GM21515 (cell line): ENCODE measurements at regions not wholly inside any gene's neighbourhood (a gene's known extent, or its start where the extent isn't known, plus 50 kb on each side); places are given as distances from the start of the nearest gene placed in this dataset.

Source experiments
- ATAC-seq: cut with Tn5 transposase; IDR thresholded peaks from one replicate; pipeline ENCODE4 v1.9.1; 2021; ENCODE audit not compliant: unreplicated experiment

DNA sequence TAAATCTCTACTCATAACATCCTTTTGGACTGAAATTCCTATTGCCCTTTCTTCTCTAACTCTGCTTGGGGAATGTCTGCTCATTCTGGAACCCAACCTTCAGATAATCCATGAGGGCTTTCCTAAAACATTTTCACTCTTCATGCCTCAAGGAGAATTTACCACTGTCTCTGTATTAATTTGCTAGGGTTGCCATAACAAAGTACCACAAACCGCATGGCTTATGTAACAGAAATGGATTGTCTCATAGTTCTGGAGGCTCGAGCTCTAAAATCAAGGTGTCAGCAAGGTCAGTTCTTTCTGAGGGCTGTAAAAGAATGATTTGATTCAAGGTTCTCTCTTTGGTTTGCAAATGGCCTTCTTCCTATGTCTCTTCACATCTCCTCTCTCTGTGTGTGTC is 209.7 kb downstream of the LACC1 start:
- no peak for ATAC-seq

DNA sequence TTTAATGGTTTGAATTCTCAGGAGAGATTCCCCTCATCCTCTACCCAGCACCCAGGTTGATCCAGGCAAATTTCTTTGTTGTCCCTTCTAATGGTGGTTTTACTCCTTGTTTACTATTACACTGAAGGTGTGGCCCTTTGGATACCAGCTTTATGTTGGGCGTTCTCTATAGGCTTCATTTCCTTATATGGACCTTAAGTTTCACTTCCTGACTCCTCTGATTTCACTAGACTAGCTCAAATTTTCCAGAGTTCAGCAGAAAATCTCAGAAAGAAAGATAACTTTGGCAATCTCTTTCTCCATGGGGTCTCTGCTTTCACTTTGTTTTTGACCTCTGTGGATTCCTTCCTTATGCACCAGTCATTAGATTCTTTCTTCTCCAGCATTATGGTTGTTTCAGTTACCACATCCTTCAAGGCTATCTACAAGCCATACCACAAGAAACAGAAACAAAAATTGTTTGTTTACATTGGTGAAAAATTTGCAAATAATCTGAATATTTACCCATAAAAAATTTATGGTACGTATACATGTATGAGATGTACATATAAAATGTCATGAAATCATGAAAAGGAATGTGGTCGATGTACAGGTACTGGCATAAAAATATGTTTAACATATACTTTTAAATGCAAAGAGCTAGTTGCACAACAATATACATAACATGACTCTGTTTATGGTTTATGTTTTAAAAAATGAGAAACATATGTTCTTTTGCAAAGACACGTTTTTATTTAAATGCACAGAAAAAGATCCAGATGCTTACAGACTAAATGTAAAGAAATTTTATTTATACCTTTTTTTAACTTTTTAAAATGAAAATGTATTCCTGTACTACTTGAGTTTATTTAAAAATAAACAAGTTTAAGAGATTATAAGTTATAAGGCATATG is 212.6 kb downstream of the LACC1 start:
- no peak for ATAC-seq

DNA sequence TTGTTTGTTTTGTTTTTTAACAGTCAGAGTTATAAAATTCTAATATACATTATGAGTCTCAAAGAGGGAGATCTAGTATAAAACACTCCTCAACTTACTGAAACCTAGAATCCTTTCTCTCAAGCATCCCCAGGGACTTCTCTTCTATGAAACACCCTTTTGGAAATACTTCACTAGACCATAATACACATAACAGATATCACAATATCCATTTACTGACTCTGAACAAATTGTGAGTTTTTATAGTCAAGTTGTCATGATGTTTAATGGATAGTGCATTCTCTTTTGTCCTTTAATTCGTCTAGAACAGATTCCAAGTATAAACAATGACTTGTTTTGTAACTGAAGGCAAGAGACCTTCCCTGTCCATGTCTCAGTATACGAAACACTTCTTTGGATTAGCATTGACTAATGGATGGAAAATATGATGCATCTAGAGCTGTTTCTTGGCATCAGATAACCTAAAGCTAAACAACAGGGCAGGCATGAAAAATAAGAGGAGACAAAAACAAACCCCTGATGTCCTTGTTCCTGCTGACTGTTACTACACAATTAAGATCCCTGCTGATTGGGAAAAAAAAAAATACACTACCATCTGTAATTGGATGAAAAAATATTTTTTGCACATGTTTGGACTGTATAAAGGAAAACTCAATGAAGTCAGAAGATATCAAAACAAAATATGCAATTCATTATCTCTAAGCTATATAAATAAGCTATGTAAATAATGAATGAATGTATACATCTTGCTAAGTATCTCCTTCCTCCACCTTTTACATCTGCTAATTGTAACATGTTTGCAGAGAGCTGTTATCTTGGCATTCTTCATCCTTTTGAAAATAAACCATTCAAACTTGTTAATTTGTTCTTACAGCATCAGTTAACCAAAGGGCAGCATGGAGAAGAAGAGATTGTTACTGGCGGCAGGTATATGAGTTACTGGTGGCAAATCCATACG is 214.2 kb downstream of the LACC1 start:
- ATAC-seq, result no peak

DNA sequence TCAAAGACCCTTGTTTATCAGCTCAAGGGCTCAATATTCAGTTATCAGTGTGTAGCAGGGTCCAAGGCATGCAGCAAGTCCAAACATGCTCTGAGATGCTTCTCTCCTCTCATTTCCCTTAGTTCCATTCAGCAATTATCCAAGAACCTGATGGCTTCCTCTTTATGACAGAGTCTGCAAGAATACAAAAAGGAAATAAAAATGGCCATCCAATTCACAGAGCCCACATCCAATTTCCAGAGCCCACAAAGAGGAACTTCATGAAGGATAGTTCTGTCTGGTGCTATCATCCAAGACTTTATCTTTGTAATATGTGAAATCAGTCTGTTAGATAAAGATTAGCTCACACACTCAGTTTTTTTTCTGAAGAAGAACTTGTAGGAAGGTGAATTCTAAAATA is 217.2 kb downstream of the LACC1 start:
- no peak for ATAC-seq

DNA sequence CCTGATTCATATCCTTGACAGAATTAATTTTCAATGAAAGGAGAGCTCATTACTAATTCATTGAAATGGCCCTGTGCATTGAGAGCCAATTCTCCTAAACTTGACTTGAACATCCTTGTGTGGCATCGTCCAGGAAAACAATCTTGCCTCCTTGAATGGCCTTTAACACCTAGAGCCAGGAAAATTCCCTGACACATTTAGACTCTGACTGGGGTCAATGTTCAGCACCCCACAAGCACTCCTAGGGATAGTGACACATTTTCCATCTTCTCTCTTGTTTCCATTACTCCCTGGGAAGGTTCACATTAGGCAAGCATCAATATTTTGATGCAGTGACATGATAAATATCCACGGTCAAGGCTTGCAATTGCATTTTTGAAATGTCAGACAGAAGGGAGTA is 218.9 kb downstream of the LACC1 start:
- ATAC-seq, result no peak

DNA sequence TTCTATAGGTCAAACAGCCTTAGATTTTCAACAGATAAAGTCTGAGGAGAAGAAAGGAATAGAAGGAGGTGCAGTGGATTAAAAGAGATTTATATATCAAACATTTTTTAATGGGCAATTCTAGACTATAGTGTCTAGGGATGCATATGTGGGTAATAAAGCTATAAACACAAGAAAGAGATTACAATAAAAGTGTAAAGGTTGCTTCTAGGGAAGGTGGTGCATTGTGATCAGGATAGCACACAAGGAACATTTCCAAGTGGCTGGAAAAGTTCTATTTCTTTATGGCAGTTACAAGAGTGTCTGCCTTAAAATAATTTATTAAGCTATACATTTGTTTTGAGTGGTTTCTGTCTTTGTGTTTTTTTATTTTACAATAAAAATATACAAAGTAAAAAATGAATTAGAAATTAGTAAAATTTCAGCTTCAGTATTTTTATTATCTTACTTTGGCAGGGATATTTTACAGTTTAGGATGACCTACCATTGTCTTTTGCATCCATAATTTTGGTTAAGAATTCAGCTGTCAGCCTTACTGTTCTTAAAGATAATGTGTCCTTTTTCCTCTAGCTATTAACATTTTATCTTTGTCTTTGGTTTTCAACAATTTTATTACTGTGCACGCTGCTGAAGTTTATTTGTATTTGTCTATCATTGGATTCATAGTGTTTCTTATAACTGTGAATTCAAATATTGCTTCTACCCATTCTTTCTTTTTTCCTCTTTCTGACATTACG is 221.8 kb downstream of the LACC1 start:
- ATAC-seq, result no peak

DNA sequence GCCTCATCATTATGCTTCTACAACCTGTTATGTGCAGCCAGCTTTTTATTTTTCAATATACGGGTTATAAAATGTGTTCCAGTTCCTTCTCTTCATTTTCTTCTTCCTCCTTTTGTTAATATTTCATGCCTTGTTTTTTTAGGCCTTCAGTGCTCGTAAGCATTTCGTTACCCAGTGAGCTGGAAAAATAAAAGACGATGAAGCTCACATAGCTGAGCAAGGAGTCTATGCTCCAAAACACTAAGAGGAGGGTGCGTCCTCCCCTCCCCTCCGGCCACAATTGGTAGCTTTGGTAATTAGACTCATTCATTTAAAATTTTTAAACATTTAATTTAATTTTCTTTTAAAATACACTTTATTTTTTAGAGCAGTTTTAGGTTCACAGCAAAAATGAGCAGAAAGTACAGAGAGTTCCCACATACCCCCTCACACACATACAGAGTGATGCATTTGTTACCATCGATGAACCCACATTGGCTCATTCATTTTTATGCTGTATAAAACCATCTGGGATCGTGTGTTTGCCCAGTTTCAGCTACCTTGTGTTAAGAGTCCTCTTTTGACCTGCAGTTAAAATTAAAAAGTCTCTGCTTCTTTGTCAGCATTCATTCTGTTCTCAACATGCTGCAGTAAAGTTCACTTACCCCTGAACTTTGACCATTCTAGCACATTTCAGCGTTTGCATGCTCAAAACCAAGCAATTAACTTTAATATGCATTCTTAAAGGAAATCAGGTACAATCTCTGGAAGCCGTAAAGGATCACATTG is 223.9 kb downstream of the LACC1 start:
- ATAC-seq, result no peak

DNA sequence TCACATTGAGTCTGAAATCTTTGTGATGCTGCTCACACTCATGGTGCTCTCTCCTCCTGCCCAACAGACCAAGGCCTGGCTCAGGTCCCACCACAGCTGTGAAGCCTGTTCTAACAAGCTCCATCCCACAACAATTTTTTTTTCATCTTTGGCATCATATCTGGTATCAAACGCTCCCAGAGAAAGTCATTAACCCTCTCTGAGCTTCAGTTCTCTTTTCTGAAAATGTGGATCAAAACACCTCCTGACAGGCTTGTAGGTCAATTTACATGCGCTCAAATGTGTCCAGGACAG is 224.4 kb downstream of the LACC1 start:
- ATAC-seq, result no peak

DNA sequence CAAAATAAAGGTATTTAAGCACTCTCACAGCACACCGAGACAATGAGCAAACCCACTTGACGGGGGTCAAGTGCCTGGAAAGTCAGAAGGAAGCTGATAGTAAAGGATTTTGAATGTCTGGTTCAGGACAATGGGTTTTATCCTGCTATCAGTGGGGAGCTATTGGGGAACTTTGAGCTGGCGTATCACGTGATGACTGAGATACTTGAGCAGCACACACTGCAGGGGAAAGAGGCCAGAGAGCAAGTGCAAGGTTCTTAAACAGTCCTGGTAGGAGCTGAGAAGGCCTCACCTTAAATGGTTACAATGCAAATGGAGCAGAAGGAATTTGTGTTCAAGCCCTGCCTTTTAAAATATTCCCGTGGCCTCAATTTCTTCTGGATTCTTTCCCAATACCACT is 225.3 kb downstream of the LACC1 start:
- no peak for ATAC-seq

DNA sequence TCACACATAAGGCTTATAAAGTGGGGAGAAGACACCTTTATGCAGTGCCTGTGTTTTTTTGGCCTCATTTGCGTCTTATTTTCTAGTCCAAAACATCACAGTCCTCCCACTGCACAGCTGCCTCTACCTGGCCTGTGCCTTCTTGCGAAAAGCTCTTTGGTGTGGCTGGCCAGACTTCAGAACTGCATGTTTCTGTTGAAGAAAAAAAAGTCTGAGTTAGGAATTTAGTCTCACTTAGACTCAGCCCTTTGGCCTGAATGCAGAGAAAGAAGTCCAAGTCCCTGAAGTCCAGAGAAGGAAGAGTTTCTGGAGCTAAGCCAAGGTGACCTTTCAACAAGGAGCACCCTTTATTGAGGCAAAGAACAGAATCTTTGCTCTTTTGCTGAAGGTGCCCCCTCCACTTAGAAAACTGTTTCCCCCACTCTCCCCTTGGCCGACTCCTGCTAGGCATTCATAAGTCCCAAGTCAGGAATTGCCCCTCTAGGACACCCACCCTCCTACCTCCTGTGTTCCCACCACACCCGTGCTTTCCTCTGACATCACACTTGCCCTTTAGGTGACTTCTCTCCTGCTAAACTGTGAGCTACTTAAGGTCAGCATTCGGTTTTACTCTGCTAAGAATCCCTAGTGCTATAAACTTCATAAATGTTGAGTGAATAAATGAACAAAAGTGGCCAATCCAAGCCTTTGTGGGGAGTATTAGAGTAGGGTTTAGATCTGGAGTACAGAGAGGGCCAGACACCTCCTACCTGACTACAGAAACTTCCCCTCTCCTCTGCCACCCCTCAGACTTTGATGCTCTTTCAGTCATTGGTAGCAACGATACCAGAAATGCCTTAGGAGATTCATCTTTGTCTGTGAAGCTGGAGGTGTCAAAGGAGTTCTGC is 226.8 kb downstream of the LACC1 start:
- ATAC-seq, result no peak

DNA sequence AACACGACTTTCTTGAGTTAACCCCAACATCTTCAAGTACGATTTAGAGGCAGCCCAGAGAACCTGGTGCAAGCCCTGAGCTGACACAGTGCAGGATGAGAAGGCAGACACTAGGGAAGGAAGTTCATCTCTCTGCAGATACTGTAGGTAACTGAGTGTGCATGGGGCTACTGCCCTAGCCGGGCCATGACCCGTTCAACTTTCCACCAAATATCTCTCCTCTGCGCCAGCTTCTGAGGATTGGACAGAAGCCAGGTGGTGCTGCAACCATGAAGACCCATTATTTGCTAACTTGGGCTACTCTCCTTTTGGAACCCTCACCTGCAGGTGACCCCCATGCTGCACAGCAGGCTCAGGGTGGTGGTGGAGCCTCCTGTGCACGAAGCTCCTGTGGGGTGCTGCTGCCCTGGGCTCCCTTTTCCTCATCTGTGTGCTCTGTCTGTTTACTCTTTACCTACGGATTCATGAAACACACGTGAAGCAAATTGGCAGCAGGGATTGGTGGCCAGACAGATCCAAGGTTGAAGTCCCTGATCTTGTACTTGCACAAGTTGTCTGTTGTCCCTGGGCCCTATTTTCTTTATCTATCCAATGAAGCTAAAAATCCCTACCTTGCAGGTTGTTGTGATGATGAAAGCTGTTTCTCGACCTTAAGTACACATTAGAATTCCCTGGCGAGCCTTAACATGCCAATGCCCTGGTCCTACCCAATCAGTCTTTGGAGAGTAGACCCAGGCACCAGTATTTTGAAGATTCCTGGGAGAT is 227.8 kb downstream of the LACC1 start:
- ATAC-seq, result no peak

DNA sequence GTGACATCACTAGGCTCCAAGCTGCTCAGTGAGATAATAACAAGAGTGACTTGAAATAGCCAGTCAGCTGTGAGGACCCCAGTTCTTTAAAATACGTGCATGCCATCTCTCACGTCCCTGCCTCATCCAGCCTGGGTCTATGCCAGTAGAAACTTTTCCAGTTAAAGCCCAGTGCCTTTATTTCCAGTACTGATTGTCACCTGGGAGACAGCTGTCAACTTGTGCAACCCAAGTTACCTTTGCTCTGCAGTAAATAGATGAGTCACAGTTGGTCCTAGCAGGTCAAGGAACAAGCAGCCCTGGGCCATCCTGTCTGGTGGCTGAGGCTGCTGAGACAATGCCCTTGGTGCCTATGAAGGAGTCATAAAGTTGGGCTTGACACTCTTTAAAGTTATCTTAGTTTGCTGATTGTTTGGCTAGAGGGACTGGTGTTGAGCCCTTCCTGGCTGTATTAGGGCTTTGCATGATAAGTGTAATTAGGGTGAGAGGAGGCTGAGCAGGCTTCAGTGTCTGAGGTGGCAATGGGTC is 228.7 kb downstream of the LACC1 start:
- no peak for ATAC-seq

DNA sequence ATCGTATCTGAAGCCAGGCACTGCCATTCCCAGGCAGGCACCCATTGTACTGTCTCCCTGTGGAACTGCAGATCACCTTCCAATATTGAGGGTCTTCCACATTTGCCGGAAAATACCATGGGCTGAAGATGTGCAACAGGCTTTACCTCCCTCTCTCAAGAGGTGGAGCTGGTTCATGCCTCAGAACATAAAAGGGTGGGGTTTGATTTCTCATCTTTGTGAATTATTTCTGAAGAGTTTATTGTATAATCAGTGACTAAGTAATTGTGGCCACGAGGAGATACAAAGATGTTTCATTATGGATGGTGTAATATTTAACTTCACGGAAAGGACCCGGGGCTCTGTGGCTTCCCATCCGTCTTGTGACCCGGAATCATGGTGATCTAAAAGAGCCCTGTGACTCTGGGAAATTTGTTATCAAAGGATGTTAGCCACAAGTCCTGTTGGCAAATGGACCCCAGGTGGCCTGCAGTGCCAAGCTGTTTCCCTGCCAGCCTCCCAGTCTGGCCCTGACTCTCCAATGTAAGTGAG is 230.5 kb downstream of the LACC1 start:
- no peak for ATAC-seq

DNA sequence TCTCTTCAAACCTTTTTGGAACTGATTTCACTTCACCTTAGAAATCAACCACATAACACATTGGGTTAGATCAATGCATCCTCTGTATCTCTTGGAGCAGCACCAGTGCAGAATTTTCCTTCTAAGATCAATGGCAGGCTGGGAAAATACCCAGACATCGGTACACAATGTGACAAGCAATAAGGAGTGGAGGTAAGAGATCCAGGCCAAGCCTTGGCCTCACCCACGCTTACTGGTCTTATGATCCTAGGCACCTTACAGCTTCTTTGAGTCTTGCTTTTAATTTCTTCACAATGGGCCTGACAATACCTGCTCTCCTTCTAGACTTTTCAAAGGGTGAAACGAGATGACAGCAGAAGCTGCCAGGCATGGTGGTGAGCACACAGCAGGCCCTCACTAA is 232.0 kb downstream of the LACC1 start:
- ATAC-seq, result no peak

DNA sequence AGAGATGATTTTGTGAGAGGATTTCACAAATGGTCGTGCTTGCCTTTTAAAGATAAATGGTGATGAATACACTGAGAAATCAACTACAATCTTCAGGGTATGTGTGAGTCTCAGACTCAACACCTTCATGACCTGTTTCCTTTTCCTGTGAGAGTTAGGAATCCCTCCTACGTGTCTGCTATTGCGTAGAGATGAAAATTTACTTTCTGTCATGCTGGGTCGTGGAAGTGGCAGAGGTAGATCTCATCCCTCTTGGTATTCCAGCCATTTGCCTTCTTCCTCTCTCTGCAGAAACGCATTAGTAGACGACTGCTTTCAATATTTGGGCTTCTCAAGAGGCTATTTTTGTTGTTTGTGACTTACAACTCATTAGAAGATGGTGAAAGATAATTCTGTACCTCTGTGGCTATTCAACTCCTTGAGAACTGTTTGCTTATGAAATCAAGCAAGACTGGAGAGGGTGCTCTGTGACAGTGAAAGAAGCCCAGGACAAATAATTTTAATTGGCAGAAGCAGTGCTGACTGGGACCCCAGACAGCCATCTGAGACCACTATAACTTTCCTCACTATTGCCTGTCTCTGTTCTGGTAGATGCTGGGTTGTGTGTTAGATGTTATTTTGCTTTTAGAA is 233.1 kb downstream of the LACC1 start:
- no peak for ATAC-seq

DNA sequence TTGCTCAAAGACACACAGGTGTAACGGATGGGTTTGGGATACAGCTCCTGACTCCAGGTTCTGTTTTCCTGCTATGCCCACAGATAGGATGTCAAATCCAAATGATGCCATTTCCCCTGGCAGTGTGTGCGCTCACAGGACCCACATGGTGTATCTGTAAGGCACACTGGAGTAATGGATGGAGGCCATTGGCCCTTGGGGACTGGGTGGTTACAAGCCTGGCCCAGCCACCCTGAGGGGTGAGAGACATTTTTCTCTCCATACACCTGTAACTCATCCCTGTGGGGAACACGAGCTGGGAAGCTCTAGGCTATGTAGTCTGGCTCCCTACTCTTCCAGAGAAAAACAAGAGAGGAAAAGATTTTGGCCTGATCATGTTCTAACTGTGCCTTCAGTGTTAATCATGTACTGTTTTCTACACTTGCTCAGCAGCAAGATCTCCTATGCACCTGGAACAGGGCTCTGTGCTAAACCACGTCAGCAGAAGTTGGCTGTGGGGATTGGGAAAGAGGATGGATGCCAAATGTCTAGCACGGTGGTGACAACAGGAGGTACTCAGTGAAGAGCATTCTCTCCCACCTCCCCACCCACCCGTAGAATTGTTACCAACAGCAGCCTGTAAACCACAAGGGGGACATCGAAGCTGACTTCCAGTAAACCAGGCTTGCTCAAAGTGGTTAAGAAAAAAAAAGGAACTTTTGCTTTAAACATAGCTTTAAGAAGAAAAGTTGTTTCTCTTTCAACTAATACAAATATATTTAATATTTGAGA is 237.0 kb downstream of the LACC1 start:
- ATAC-seq, result no peak

DNA sequence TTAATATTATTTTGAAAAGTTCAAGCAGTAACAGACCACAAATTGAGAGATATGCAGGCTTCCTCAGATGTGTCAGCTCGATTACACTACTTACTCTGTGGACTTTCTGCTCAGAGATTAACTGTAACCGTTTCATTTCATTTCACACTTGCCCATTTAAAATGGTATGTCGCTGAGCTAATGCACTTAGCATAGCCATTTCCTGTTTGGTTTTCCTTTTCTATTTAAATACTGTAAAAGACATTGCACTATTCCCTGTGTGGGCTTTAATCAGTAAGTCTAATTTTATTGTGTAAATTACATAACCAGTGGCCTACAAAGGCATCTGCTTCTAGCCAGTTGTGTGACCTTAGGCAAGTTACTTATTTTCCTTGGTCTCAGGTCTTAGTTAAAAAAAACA is 237.6 kb downstream of the LACC1 start:
- no peak for ATAC-seq
